ENCODE measurements at regions not wholly inside any gene's neighbourhood (a gene's known extent, or its start where the extent isn't known, plus 50 kb on each side); places are given as distances from the start of the nearest gene placed in this dataset.

GRCh38 chr3:124217542-124217941, 225.6 kb upstream of the ROPN1 start:
- TF ChIP-seq CTCF (IDR thresholded peaks at IDR 0.05; ENCODE audit: control extremely low read depth, extremely low read depth, low read depth, missing control alignments) = no peak
- POLR2A ChIA-PET = no interaction called here
- DNase-seq (ENCODE audit: extremely low spot score) = peak; percentile 21
- CTCF ChIA-PET = no interaction called here

GRCh38 chr3:124221422-124221821, 229.5 kb upstream of the ROPN1 start:
- POLR2A ChIA-PET = no interaction called here
- DNase-seq (ENCODE audit: extremely low spot score) = no peak
- no peak for TF ChIP-seq CTCF (IDR thresholded peaks at IDR 0.05; ENCODE audit: control extremely low read depth, extremely low read depth, low read depth, missing control alignments)
- CTCF ChIA-PET = no interaction called here

- ChIA-PET CTCF (interaction anchor here (1.4 kb wide), 1 partner anchor 13 kb away, joined by 3 read pairs; no protein-coding TSS in a partner anchor), POLR2A (no interaction called here)
- no peak for TF ChIP-seq CTCF (IDR thresholded peaks at IDR 0.05; ENCODE audit: control extremely low read depth, extremely low read depth, low read depth, missing control alignments)
- no peak for DNase-seq (ENCODE audit: extremely low spot score)
Measured at GRCh38 chr3:124223853-124224252, 231.9 kb upstream of the ROPN1 start.

- ChIA-PET CTCF (interaction anchor here (1.1 kb wide), 1 partner anchor 20 kb away, joined by 4 read pairs; no protein-coding TSS in a partner anchor), POLR2A (no interaction called here)
- DNase-seq (ENCODE audit: extremely low spot score) = no peak
- TF ChIP-seq CTCF (IDR thresholded peaks at IDR 0.05; ENCODE audit: control extremely low read depth, extremely low read depth, low read depth, missing control alignments) = no peak
Measured at GRCh38 chr3:124227150-124227630, 235.3 kb upstream of the ROPN1 start.

- CTCF ChIA-PET = interaction anchor here (1.0 kb wide), 2 partner anchors 14 to 34 kb away, joined by 3 read pairs; no protein-coding TSS in a partner anchor
- POLR2A ChIA-PET = no interaction called here
- TF ChIP-seq CTCF (IDR thresholded peaks at IDR 0.05; ENCODE audit: control extremely low read depth, extremely low read depth, low read depth, missing control alignments) = no peak
- DNase-seq (ENCODE audit: extremely low spot score) = no peak
Measured at GRCh38 chr3:124229420-124229819, 237.5 kb upstream of the ROPN1 start.

GRCh38 chr3:124229836-124230235, 237.9 kb upstream of the ROPN1 start:
- CTCF ChIA-PET = interaction anchor here (1.0 to 1.1 kb wide), 2 partner anchors 14 to 22 kb away, joined by 3 read pairs; no protein-coding TSS in a partner anchor
- no peak for DNase-seq (ENCODE audit: extremely low spot score)
- POLR2A ChIA-PET = no interaction called here
- no peak for TF ChIP-seq CTCF (IDR thresholded peaks at IDR 0.05; ENCODE audit: control extremely low read depth, extremely low read depth, low read depth, missing control alignments)

Data from GM10248 (cell line).